Right lobe of liver (tissue), 6 donors: ENCODE measurements at regions not wholly inside any gene's neighbourhood (a gene's known extent, or its start where the extent isn't known, plus 50 kb on each side); places are given as distances from the start of the nearest gene placed in this dataset.

Experiments used
- ATAC-seq, 4 donors: fragments of 200-7000 bp; cut with Tn5 transposase; one replicate each; pipeline ENCODE4 v1.9.1; 2020; ENCODE audit warnings: mild to moderate bottlenecking in 4 of 4, moderate library complexity in 4 of 4
- DNase-seq, 3 donors: peaks; one replicate each; pipeline ENCODE4 v3.0.0-alpha.2; 2020
- H3K27ac ChIP-seq, 3 donors: fragments of 200-600 bp; one replicate each; pipeline ENCODE4 v1.8.0; 2022
- H3K27me3 ChIP-seq, 2 donors: fragments of 200-600 bp; one replicate each; pipeline ENCODE4 v1.8.0; 2022
- H3K36me3 ChIP-seq, 4 donors: fragments of 200-600 bp; sonication (generic) in 1 of 4; one replicate each; pipeline versions ENCODE4 v1.5.1 to v1.8.0; 2017 to 2022; ENCODE audit warnings: control low read depth in 1 of 4
- H3K4me1 ChIP-seq, 4 donors: fragments of 200-600 bp; sonication (generic) in 1 of 4; one replicate each; pipeline versions ENCODE4 v1.5.1 to v1.8.0; 2017 to 2022; ENCODE audit warnings: control low read depth in 1 of 4
- H3K4me3 ChIP-seq, 3 donors: fragments of 200-600 bp; one replicate each; pipeline ENCODE4 v1.8.0; 2022
- H3K9me3 ChIP-seq, 4 donors: fragments of 200-600 bp; sonication (generic) in 1 of 4; one replicate each; pipeline versions ENCODE4 v1.5.1 to v1.8.0; 2017 to 2022; ENCODE audit warnings: control low read depth in 1 of 4
- POLR2A ChIP-seq: fragments of 450-650 bp; IDR thresholded peaks from one replicate; pipeline ENCODE4 v1.6.1; 2017; ENCODE audit warnings: antibody characterized with exemption, mild to moderate bottlenecking
- WGBS: methylation state at CpG from one replicate; pipeline ENCODE4 v1.1.6; 2018; ENCODE audit warnings: low coverage, low lambda C conversion rate; ENCODE audit not compliant: insufficient coverage; ENCODE audit errors: missing lambda C conversion rate; 5-methylcytosine and 5-hydroxymethylcytosine counted together
- intact Hi-C, 2 donors: fragments of 100-400 bp; cut with DNase I; formaldehyde crosslinking; loops; one replicate each; pipeline versions ENCODE4 v1.11.2 to v1.14.1; 2022
- TF ChIP-seq, protein P1 (sequence below), 4 donors: fragments of 200-600 bp in 3 of 4; fragments of 450-650 bp in 1 of 4; IDR thresholded peaks; one replicate each; pipeline versions ENCODE4 v1.5.1 to v1.8.0; 2016 to 2022; ENCODE audit warnings: antibody characterized with exemption in 4 of 4, mild to moderate bottlenecking in 2 of 4
- donor health status: DM: no; HTN: yes; CAD: no.
- donor health status: DM: no; HTN: no; CAD: no.
- donor health status: DM: no; HTN: no; CAD: no.
- donor health status: DM: no; HTN: yes; CAD: no.
- donor health status: DM: no; HTN: yes; CAD: no.

GRCh38 chr19:30656520-30657100 is 284.4 kb downstream of the ZNF536 start:
- Histone ChIP-seq H3K27ac (no peak overlapping the region), H3K9me3 (no peaks in the 10 kb centered on the region), H3K36me3 (no peaks in the 10 kb centered on the region), H3K4me1 (no peaks in the 10 kb centered on the region), H3K4me3 (no peak overlapping the region), H3K27me3 (no peaks in the 10 kb centered on the region)
- TF ChIP-seq POLR2A = no peak
- TF ChIP-seq, protein P1, sequence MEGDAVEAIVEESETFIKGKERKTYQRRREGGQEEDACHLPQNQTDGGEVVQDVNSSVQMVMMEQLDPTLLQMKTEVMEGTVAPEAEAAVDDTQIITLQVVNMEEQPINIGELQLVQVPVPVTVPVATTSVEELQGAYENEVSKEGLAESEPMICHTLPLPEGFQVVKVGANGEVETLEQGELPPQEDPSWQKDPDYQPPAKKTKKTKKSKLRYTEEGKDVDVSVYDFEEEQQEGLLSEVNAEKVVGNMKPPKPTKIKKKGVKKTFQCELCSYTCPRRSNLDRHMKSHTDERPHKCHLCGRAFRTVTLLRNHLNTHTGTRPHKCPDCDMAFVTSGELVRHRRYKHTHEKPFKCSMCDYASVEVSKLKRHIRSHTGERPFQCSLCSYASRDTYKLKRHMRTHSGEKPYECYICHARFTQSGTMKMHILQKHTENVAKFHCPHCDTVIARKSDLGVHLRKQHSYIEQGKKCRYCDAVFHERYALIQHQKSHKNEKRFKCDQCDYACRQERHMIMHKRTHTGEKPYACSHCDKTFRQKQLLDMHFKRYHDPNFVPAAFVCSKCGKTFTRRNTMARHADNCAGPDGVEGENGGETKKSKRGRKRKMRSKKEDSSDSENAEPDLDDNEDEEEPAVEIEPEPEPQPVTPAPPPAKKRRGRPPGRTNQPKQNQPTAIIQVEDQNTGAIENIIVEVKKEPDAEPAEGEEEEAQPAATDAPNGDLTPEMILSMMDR (IDR thresholded peaks at IDR 0.05) = no peak
- intact Hi-C loops = no loop called here
- ATAC-seq (no peak), DNase-seq (no peak)
- 48% methylated on average over 9 of the region's 10 CpGs for WGBS

- 86% methylated on average over 4 of the region's 13 CpGs for WGBS
- H3K27me3 ChIP-seq = no peaks in the 10 kb centered on the region
- no peaks in the 10 kb centered on the region for H3K36me3 ChIP-seq
- DNase-seq = no peak
- intact Hi-C loops = no loop called here
- H3K9me3 ChIP-seq = no peaks in the 10 kb centered on the region
- no peak overlapping the region for H3K27ac ChIP-seq
- H3K4me3 ChIP-seq = no peak overlapping the region
- TF ChIP-seq, protein P1 (IDR thresholded peaks at IDR 0.05) = no peak
- no peak for TF ChIP-seq POLR2A
- ATAC-seq = peak in 1 of 4 donors; percentile 26
- peaks cover 0 to 1% (median 0%) of the 10 kb centered on the region in 4 donors for H3K4me1 ChIP-seq
These were observed 281.6 kb downstream of the ZNF536 start for GRCh38 chr19:30653646-30654386.

DNA sequence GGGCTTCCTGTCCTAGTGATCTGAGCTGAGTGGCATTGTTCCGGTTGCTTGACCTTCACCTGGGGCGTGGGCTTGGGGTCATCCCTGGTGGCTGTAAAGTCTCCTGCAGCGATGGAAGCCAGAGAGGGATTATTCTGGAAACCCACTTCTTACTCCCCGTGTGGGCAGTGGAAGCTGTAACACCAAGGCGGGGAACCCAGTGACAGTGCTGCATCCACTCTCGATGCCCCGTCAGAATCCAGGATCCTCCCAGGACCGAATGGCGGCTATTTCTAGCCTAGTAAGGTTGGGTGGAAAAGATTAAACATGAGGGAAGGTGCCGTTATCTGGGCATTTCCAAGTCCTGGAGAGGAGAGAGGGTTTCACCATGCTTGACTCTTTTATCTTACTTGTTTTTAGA is 280.6 kb downstream of the ZNF536 start:
- Histone ChIP-seq H3K4me3 (no peak overlapping the region), H3K36me3 (no peaks in the 10 kb centered on the region), H3K9me3 (no peaks in the 10 kb centered on the region), H3K27me3 (no peaks in the 10 kb centered on the region), H3K4me1 (peaks cover 0 to 1% (median 0%) of the 10 kb centered on the region in 4 donors), H3K27ac (no peak overlapping the region)
- 72% methylated on average over 5 of the region's 10 CpGs for WGBS
- TF ChIP-seq, protein P1 (IDR thresholded peaks at IDR 0.05) = no peak
- TF ChIP-seq POLR2A = no peak
- DNase-seq (no peak), ATAC-seq (no peak)
- intact Hi-C loops = no loop called here

- H3K9me3 ChIP-seq = no peaks in the 10 kb centered on the region
- peaks cover 0 to 1% (median 0%) of the 10 kb centered on the region in 4 donors for H3K4me1 ChIP-seq
- H3K27me3 ChIP-seq = no peaks in the 10 kb centered on the region
- H3K27ac ChIP-seq = no peak overlapping the region
- H3K36me3 ChIP-seq = no peaks in the 10 kb centered on the region
- ATAC-seq = no peak
- DNase-seq = no peak
- TF ChIP-seq POLR2A = no peak
- TF ChIP-seq, protein P1 (IDR thresholded peaks at IDR 0.05) = no peak
- intact Hi-C loops = no loop called here
- H3K4me3 ChIP-seq = no peak overlapping the region
- 49% methylated on average over 2 of the region's 2 CpGs for WGBS
These were observed 279.5 kb downstream of the ZNF536 start for GRCh38 chr19:30651691-30652090.
